Stomach (tissue), 4 donors: ENCODE measurements at regions not wholly inside any gene's neighbourhood (a gene's known extent, or its start where the extent isn't known, plus 50 kb on each side); places are given as distances from the start of the nearest gene placed in this dataset.

ENCODE experiments used
- CTCF ChIP-seq, 7 experiments: fragments of 450-650 bp in 4 of 7; fragments of 200-600 bp in 3 of 7; sonication (generic) in 3 of 7; IDR thresholded peaks; one replicate each; pipeline ENCODE4 v1.5.1; 2016 to 2019; ENCODE audit warnings: antibody characterized with exemption in 7 of 7, control low read depth in 2 of 7, mild to moderate bottlenecking in 1 of 7
- POLR2A ChIP-seq, 4 donors: fragments of 450-650 bp; IDR thresholded peaks; one replicate each; pipeline ENCODE4 v1.6.1; 2016; ENCODE audit warnings: antibody characterized with exemption in 4 of 4, control low read depth in 2 of 4, mild to moderate bottlenecking in 1 of 4, moderate library complexity in 1 of 4
- POLR2AphosphoS5 ChIP-seq, 3 donors: sonication (generic); formaldehyde crosslinking; IDR thresholded peaks; one replicate each; pipeline ENCODE4 v1.6.1; 2016; ENCODE audit warnings: antibody characterized with exemption in 3 of 3

DNA sequence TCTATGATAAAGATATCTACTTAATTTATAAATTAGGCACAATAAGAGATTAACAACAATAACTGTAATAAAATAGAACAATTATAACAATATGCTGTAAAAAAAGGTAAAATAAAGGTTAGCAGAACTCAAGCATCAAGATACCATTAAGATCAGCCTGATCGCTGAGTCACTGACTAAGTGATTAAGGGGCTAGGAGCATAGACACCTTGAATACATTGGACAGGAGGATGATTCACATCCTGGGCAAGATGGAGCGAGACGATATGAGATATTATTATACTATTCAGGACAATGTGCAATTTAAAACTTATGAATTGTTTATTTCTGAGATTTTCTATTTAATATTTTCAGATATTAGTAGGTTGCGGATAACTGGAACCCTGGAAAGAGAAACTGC lies 1277.8 kb upstream of the ZEB2 start:
- no peak for TF ChIP-seq POLR2A (IDR thresholded peaks at IDR 0.05)
- TF ChIP-seq POLR2AphosphoS5 (IDR thresholded peaks at IDR 0.05): no peak
- TF ChIP-seq CTCF (IDR thresholded peaks at IDR 0.05): no peak
